PC-3 (cell line): ENCODE measurements at regions not wholly inside any gene's neighbourhood (a gene's known extent, or its start where the extent isn't known, plus 50 kb on each side); places are given as distances from the start of the nearest gene placed in this dataset.
A peak's percentile ranks its signal among the peaks of the same experiment; 100 is the strongest.

Experiments used
- ATAC-seq: fragments of 200-7000 bp; cut with Tn5 transposase; 2 replicates; pipeline ENCODE4 v1.9.1; 2020; ENCODE audit warnings: mild to moderate bottlenecking, moderate library complexity
- BruUV-seq: library from RNA; stranded (reverse); fragments of 400-500 nt; replicated peaks from 2 replicates; lab custom pipeline; 2021; lab: Mats Ljungman, UMichigan
- CTCF ChIA-PET: fragments of 300-600 bp; sonication (Branson Sonifier 250); formaldehyde crosslinking; loops from one replicate; lab custom pipeline; 2022; ENCODE audit warnings: antibody characterized with exemption; lab: Charles Lee
- POLR2A ChIA-PET: fragments of 300-600 bp; sonication (Branson Sonifier 250); formaldehyde crosslinking; loops from one replicate; lab custom pipeline; 2022; ENCODE audit warnings: antibody characterized with exemption; ENCODE audit not compliant: unreplicated experiment; lab: Charles Lee
- DNase-seq: peaks from one replicate; pipeline ENCODE4 v3.0.0-alpha.2; 2015
- H2AFZ ChIP-seq: fragments of 300-600 bp; sonication (generic); 2 replicates; pipeline ENCODE4 v1.6.0; 2016; ENCODE audit warnings: antibody characterized with exemption, low read length
- H3F3A ChIP-seq: fragments of 300-600 bp; sonication (generic); one replicate; pipeline ENCODE4 v1.6.0; 2017; ENCODE audit warnings: antibody characterized with exemption, low read length, control low read depth, mild to moderate bottlenecking; ENCODE audit not compliant: unreplicated experiment
- H3K27ac ChIP-seq: fragments of 300-600 bp; sonication (generic); 2 replicates; pipeline ENCODE4 v1.5.1; 2016; ENCODE audit warnings: mild to moderate bottlenecking, low read length
- H3K27me3 ChIP-seq: fragments of 300-600 bp; sonication (generic); 2 replicates; pipeline ENCODE4 v1.6.1; 2016; ENCODE audit warnings: low read length, mixed read lengths
- H3K36me3 ChIP-seq: fragments of 300-600 bp; sonication (generic); 2 replicates; pipeline ENCODE4 v1.6.1; 2016; ENCODE audit warnings: low read depth, mixed run types, low read length, mixed read lengths
- H3K4me1 ChIP-seq: fragments of 300-600 bp; sonication (generic); 2 replicates; pipeline ENCODE4 v1.5.1; 2016; ENCODE audit warnings: low read length; ENCODE audit not compliant: insufficient read depth
- H3K4me2 ChIP-seq: fragments of 300-600 bp; sonication (generic); 2 replicates; pipeline ENCODE4 v1.6.0; 2016; ENCODE audit warnings: low read length
- H3K4me3 ChIP-seq: fragments of 300-600 bp; sonication (generic); 2 replicates; pipeline ENCODE4 v1.5.1; 2016; ENCODE audit warnings: mild to moderate bottlenecking, low read length, mixed read lengths
- H3K79me2 ChIP-seq: fragments of 300-600 bp; sonication (generic); 2 replicates; pipeline ENCODE4 v1.6.1; 2017; ENCODE audit warnings: low read length, mixed read lengths
- H3K9ac ChIP-seq: fragments of 300-600 bp; sonication (generic); 2 replicates; pipeline ENCODE4 v1.6.0; 2016; ENCODE audit warnings: mild to moderate bottlenecking, low read length
- H3K9me2 ChIP-seq: fragments of 300-600 bp; sonication (generic); replicated peaks from 2 replicates; pipeline ENCODE4 v1.6.1; 2016; ENCODE audit warnings: mixed run types, low read length, mixed read lengths
- H3K9me3 ChIP-seq: fragments of 300-600 bp; sonication (generic); 2 replicates; pipeline ENCODE4 v1.6.1; 2016; ENCODE audit warnings: low read length, mixed read lengths
- H4K20me1 ChIP-seq: fragments of 300-600 bp; sonication (generic); 2 replicates; pipeline ENCODE4 v1.6.1; 2016; ENCODE audit warnings: low read length, mixed read lengths
- CTCF ChIP-seq: fragments of 300-600 bp; sonication (generic); conservative IDR thresholded peaks from 2 replicates; pipeline ENCODE4 v1.5.1; 2017; ENCODE audit warnings: antibody characterized with exemption, low read depth, mild to moderate bottlenecking, low read length
- EZH2 ChIP-seq: fragments of 300-600 bp; sonication (generic); IDR thresholded peaks from one replicate; pipeline ENCODE4 v1.6.1; 2017; ENCODE audit warnings: antibody characterized with exemption, mild to moderate bottlenecking, low read length; ENCODE audit not compliant: unreplicated experiment
- EZH2phosphoT487 ChIP-seq: fragments of 300-600 bp; sonication (generic); IDR thresholded peaks from 2 replicates; pipeline ENCODE4 v1.6.1; 2018; ENCODE audit warnings: mild to moderate bottlenecking, antibody characterized with exemption, low read length, borderline replicate concordance
- intact Hi-C: fragments of 100-400 bp; cut with micrococcal nuclease; formaldehyde crosslinking; loops from 2 replicates; pipeline ENCODE4 v1.9.0; 2023

- H3K9me2 ChIP-seq: no peaks in the 10 kb centered on the region
- H3K27me3 ChIP-seq: no peaks in the 10 kb centered on the region
- DNase-seq (peak; percentile 45), ATAC-seq (no peak)
- intact Hi-C loops: no loop called here
- H3K4me3 ChIP-seq: no peak overlapping the region
- H3K9ac ChIP-seq: no peak overlapping the region
- H3K27ac ChIP-seq: no peak overlapping the region
- ChIA-PET POLR2A (no interaction called here), CTCF (no interaction called here)
- H3K9me3 ChIP-seq: no peaks in the 10 kb centered on the region; the same call in 1 of the 2 replicates
- no peaks in the 10 kb centered on the region for H3K36me3 ChIP-seq
- no TSS peak for BruUV-seq
- no peaks in the 10 kb centered on the region for H3K79me2 ChIP-seq
- H4K20me1 ChIP-seq: no peaks in the 10 kb centered on the region
- no peaks in the 10 kb centered on the region for H3F3A ChIP-seq
- no peak overlapping the region for H3K4me2 ChIP-seq
- H3K4me1 ChIP-seq: 0 out of 2 replicates have a peak, but pooled peaks cover 6% of the 10 kb centered on the region
- TF ChIP-seq EZH2: no peak
- TF ChIP-seq EZH2phosphoT487: no peak
- TF ChIP-seq CTCF: no peak
- no peak overlapping the region for H2AFZ ChIP-seq
These were observed 82.5 kb downstream of the CD83 start for GRCh38 chr6:14200047-14200446.

- Histone ChIP-seq H3K9ac (no peak overlapping the region), H3K4me2 (no peak overlapping the region), H3K4me3 (no peak overlapping the region), H3K36me3 (no peaks in the 10 kb centered on the region), H3K9me3 (no peaks in the 10 kb centered on the region; the same call in 1 of the 2 replicates), H4K20me1 (no peaks in the 10 kb centered on the region), H3K27ac (no peak overlapping the region), H3K27me3 (no peaks in the 10 kb centered on the region), H3K4me1 (0 out of 2 replicates have a peak, but pooled peaks cover 6% of the 10 kb centered on the region), H2AFZ (no peak overlapping the region), H3F3A (no peaks in the 10 kb centered on the region), H3K79me2 (no peaks in the 10 kb centered on the region), H3K9me2 (no peaks in the 10 kb centered on the region)
- CTCF ChIA-PET: no interaction called here
- ATAC-seq (no peak), DNase-seq (no peak)
- POLR2A ChIA-PET: no interaction called here
- intact Hi-C loops: no loop called here
- no TSS peak for BruUV-seq
- TF ChIP-seq EZH2phosphoT487: no peak
- TF ChIP-seq EZH2: no peak
- TF ChIP-seq CTCF: no peak
These were observed 85.4 kb downstream of the CD83 start for GRCh38 chr6:14202947-14203346.

- Histone ChIP-seq H3K27ac (no peak overlapping the region), H3K4me3 (no peak overlapping the region), H3K36me3 (no peaks in the 10 kb centered on the region), H3K27me3 (no peaks in the 10 kb centered on the region), H3K4me1 (peaks cover 12% of the 10 kb centered on the region), H3K4me2 (no peak overlapping the region), H4K20me1 (no peaks in the 10 kb centered on the region), H3K9ac (no peak overlapping the region), H3K79me2 (no peaks in the 10 kb centered on the region), H2AFZ (no peak overlapping the region), H3K9me3 (no peaks in the 10 kb centered on the region), H3F3A (no peaks in the 10 kb centered on the region), H3K9me2 (no peaks in the 10 kb centered on the region)
- ChIA-PET POLR2A (no interaction called here), CTCF (no interaction called here)
- intact Hi-C loops: no loop called here
- no TSS peak for BruUV-seq
- no peak for DNase-seq
- TF ChIP-seq EZH2 (no peak), EZH2phosphoT487 (no peak), CTCF (no peak)
- ATAC-seq: no peak
These were observed 88.8 kb downstream of the CD83 start for GRCh38 chr6:14206391-14206790.
